WTC11 (cell line): ENCODE measurements at regions not wholly inside any gene's neighbourhood (a gene's known extent, or its start where the extent isn't known, plus 50 kb on each side); places are given as distances from the start of the nearest gene placed in this dataset.

Experiments used
- ATAC-seq: fragments of 200-7000 bp; cut with Tn5 transposase; 2 replicates; pipeline ENCODE4 v1.10.0; 2021; ENCODE audit warnings: mild to moderate bottlenecking, moderate library complexity
- CTCF ChIA-PET: fragments of 300-600 bp; sonication (Branson Sonifier 250); formaldehyde crosslinking; loops from one replicate; lab custom pipeline; 2021; ENCODE audit warnings: antibody characterized with exemption; lab: Charles Lee
- POLR2A ChIA-PET: fragments of 350-600 bp; sonication (Branson Sonifier 250); formaldehyde crosslinking; loops from one replicate; lab custom pipeline; 2021; ENCODE audit warnings: antibody characterized with exemption; lab: Charles Lee
- DNase-seq: peaks from one replicate; pipeline ENCODE4 v3.0.0; 2021; ENCODE audit warnings: low spot score
- H3K27ac Mint-ChIP-seq: 2 replicates; pipeline ENCODE4 v1.8.0; 2021; ENCODE audit warnings: mixed read lengths
- H3K27me3 Mint-ChIP-seq: 2 replicates; pipeline ENCODE4 v1.8.0; 2021; ENCODE audit warnings: low read depth, mild to moderate bottlenecking, moderate library complexity, mixed read lengths
- H3K36me3 Mint-ChIP-seq: 2 replicates; pipeline ENCODE4 v1.8.0; 2021; ENCODE audit warnings: mixed read lengths
- H3K4me1 Mint-ChIP-seq: 2 replicates; pipeline ENCODE4 v1.8.0; 2022; ENCODE audit warnings: mixed read lengths
- H3K4me3 Mint-ChIP-seq: 2 replicates; pipeline ENCODE4 v1.8.0; 2021; ENCODE audit warnings: mild to moderate bottlenecking, moderate library complexity, mixed read lengths
- H3K9me3 Mint-ChIP-seq: 2 replicates; pipeline ENCODE4 v1.8.0; 2021; ENCODE audit warnings: mixed read lengths
- E2F1 ChIP-seq: sonication (generic); formaldehyde crosslinking; IDR thresholded peaks from 2 replicates; pipeline ENCODE4 v1.8.0; 2022; ENCODE audit warnings: mild to moderate bottlenecking, missing genetic modification reagents
- EMX1 ChIP-seq: fragments of 250-450 bp; sonication (Bioruptor Pico); IDR thresholded peaks from 2 replicates; pipeline ENCODE4 v1.8.0; 2021; ENCODE audit warnings: mild to moderate bottlenecking
- FOXP4 ChIP-seq: sonication (generic); formaldehyde crosslinking; IDR thresholded peaks from 2 replicates; pipeline ENCODE4 v1.8.0; 2022; ENCODE audit warnings: mild to moderate bottlenecking, missing genetic modification reagents
- JAZF1 ChIP-seq: fragments of 250-450 bp; sonication (Bioruptor Pico); IDR thresholded peaks from 2 replicates; pipeline ENCODE4 v1.9.0; 2021; ENCODE audit warnings: moderate library complexity, mild to moderate bottlenecking, inconsistent platforms
- MYBL2 ChIP-seq: sonication (generic); formaldehyde crosslinking; IDR thresholded peaks from 2 replicates; pipeline ENCODE4 v1.8.1; 2023; ENCODE audit warnings: mild to moderate bottlenecking, moderate library complexity, missing genetic modification reagents
- NR3C1 ChIP-seq: sonication (generic); formaldehyde crosslinking; conservative IDR thresholded peaks from 2 replicates; pipeline ENCODE4 v1.8.1; 2023; ENCODE audit warnings: low read depth, mild to moderate bottlenecking, missing genetic modification reagents
- PRRX2 ChIP-seq: fragments of 250-450 bp; sonication (Bioruptor Pico); IDR thresholded peaks from 2 replicates; pipeline ENCODE4 v1.8.0; 2021; ENCODE audit warnings: mild to moderate bottlenecking
- RELA ChIP-seq: sonication (generic); formaldehyde crosslinking; IDR thresholded peaks from 2 replicates; pipeline ENCODE4 v1.8.1; 2022; ENCODE audit warnings: missing genetic modification reagents, mild to moderate bottlenecking, borderline replicate concordance
- ZMAT4 ChIP-seq: fragments of 250-450 bp; sonication (Bioruptor Pico); IDR thresholded peaks from 2 replicates; pipeline ENCODE4 v1.9.0; 2021; ENCODE audit warnings: mild to moderate bottlenecking
- TF ChIP-seq, protein P1 (sequence below): fragments of 250-450 bp; sonication (Bioruptor Pico); IDR thresholded peaks from 2 replicates; pipeline ENCODE4 v1.9.0; 2021; ENCODE audit warnings: mild to moderate bottlenecking, borderline replicate concordance
- TF ChIP-seq, protein P2 (sequence below): fragments of 250-450 bp; sonication (Bioruptor Pico); conservative IDR thresholded peaks from 2 replicates; pipeline ENCODE4 v1.9.0; 2021; ENCODE audit warnings: mild to moderate bottlenecking

DNA sequence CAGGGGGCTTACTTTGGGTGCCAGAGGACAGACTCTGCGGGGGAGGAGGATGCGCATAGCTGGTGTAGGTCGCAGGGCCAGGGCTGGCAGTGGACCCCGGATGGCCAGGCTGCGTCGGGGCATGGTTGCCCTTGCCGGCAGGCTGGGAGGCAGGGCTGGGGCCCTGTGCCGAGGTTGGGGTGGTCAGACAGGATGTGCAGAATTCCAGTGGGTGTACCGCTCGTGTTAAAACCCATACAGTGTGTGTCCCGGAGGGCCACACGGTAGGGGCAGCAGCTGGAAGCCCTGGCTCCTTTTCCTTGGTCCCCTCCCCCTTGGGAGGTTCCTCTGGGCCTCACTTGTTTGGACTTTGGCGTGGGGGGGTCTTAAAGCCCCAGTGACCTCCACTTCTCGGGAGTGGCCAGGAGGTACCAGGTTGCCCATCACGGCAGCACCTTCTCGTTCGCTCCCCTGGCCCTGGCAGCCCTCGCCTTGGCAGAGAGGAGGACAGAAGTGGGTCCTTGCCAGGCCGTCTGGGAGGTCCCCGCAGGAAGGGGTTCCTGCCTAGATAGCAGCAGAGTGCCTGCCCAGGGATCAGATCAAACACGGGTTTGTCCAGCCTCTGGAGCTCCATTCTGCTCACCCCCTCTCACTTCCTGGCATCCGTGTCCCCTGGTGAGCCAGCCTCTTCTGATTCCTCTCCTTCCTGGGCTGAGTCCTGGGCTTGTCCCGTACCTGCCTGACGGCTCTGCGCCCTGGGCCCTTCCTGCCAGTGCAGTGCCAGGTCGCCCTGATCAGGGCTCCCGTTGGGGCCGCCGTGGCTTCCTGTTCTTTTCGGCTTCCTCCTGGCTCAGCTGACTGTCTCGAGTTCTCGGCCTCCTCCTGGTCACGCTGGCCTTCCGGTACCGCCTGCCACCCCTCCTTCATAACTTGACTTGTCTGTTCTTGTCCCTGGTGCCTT lies 56.7 kb upstream of the HGFAC start (continued):
- TF ChIP-seq ZMAT4: no peak

GRCh38 chr4:3385711-3386420 lies 55.9 kb upstream of the HGFAC start:
- peaks cover 3% of the 10 kb centered on the region for H3K27me3 Mint-ChIP-seq
- POLR2A ChIA-PET: no interaction called here
- H3K4me1 Mint-ChIP-seq: peaks cover 56% of the 10 kb centered on the region
- no peak for DNase-seq
- H3K9me3 Mint-ChIP-seq: peaks cover 10% of the 10 kb centered on the region
- no peak for TF ChIP-seq FOXP4
- TF ChIP-seq NR3C1 (CRISPR knock-in tag): no peak
- TF ChIP-seq, protein P1, sequence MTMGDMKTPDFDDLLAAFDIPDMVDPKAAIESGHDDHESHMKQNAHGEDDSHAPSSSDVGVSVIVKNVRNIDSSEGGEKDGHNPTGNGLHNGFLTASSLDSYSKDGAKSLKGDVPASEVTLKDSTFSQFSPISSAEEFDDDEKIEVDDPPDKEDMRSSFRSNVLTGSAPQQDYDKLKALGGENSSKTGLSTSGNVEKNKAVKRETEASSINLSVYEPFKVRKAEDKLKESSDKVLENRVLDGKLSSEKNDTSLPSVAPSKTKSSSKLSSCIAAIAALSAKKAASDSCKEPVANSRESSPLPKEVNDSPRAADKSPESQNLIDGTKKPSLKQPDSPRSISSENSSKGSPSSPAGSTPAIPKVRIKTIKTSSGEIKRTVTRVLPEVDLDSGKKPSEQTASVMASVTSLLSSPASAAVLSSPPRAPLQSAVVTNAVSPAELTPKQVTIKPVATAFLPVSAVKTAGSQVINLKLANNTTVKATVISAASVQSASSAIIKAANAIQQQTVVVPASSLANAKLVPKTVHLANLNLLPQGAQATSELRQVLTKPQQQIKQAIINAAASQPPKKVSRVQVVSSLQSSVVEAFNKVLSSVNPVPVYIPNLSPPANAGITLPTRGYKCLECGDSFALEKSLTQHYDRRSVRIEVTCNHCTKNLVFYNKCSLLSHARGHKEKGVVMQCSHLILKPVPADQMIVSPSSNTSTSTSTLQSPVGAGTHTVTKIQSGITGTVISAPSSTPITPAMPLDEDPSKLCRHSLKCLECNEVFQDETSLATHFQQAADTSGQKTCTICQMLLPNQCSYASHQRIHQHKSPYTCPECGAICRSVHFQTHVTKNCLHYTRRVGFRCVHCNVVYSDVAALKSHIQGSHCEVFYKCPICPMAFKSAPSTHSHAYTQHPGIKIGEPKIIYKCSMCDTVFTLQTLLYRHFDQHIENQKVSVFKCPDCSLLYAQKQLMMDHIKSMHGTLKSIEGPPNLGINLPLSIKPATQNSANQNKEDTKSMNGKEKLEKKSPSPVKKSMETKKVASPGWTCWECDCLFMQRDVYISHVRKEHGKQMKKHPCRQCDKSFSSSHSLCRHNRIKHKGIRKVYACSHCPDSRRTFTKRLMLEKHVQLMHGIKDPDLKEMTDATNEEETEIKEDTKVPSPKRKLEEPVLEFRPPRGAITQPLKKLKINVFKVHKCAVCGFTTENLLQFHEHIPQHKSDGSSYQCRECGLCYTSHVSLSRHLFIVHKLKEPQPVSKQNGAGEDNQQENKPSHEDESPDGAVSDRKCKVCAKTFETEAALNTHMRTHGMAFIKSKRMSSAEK: no peak
- no peak for TF ChIP-seq JAZF1 (CRISPR knock-in tag)
- TF ChIP-seq E2F1 (CRISPR knock-in tag): no peak
- TF ChIP-seq PRRX2 (CRISPR knock-in tag): no peak
- no peak for TF ChIP-seq RELA (CRISPR knock-in tag)
- TF ChIP-seq, protein P2, sequence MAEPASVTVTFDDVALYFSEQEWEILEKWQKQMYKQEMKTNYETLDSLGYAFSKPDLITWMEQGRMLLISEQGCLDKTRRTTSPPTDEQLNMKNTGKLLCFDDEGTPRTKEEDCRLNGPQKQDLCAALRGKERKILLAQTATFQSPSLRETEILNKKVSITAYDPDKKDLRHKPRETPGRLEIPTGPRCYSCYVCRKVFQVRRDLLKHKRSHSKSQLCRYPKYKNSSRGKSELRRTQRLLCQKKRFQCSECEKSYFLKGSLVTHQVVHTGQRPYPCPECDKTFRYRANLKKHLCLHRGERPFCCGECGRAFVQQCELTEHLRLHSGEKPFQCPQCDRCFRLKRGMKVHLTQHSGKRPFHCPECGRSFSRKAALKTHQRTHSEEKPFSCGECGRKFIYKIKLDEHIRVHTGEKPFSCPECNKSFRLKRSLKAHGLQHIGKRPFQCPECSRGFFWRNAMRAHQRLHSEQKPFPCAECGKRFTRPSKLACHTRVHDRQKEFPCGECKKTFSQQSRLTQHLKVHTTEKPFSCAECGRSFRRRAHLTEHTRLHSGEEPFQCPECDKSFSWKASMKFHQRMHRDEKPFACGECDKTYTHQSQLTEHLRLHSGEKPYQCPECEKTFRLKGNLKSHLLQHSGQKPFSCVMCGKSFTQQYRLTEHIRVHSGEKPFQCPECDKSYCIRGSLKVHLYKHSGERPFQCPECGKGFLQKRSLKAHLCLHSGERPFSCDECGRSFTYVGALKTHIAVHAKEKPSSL: no peak
- no peak for TF ChIP-seq EMX1
- no peak for TF ChIP-seq MYBL2 (CRISPR knock-in tag)
- TF ChIP-seq, all 79 proteins: peak for 0
- no peak for ATAC-seq
- CTCF ChIA-PET: interaction anchor here (1.2 to 1.3 kb wide), 2 partner anchors 23 to 49 kb away, joined by 3 to 5 read pairs; no protein-coding TSS in a partner anchor
- peak overlapping the region; percentile 73 for H3K27ac Mint-ChIP-seq
- peaks cover 10% of the 10 kb centered on the region for H3K36me3 Mint-ChIP-seq
- no peak overlapping the region for H3K4me3 Mint-ChIP-seq
